Inferior parietal cortex (tissue), 1 donor: ENCODE measurements at regions not wholly inside any gene's neighbourhood (a gene's known extent, or its start where the extent isn't known, plus 50 kb on each side); places are given as distances from the start of the nearest gene placed in this dataset.
A peak's percentile ranks its signal among the peaks of the same experiment; 100 is the strongest.

Experiments
- DNase-seq: peaks from one replicate; pipeline ENCODE4 v3.0.0-alpha.2; 2016; ENCODE audit errors: extremely low spot score

DNA sequence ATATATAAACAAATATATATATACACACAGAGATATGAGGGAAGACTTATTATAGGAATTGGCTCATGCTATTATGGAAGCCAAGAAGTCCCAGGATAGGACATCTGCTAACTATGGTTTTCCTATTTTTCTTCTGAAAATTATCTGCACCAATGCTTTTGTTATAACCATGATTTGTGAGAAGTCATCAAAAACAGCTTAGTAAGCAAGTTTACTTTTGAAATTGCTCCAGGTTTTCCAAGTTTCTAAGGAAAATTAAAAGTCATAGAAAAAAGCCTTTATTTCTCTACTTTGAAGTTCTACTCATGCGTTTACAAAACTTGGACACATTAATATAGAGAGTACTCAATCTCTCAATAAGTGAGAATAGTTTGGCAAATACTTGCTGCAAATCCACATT is 213.1 kb downstream of the TRAM1L1 start:
- DNase-seq, result no peak

DNA sequence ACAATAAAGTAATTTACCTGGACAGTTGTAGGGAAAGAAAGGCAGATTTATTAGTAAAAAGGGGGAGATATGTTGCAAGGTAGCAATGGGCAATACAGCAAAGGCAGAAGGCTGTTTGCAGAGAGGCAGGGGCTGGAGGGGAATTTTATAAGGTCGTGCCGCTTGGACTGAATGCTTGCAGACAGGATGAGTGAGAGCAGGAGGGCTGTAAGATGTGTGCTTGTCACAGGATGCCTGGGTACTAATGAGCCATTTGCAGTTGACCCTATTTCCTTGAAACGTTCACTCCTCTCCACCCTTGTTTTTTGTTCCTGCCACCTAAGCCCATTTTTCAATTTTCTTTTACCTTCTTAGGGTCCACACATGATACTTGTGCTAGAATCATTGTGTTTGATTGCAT is 214.7 kb downstream of the TRAM1L1 start:
- no peak for DNase-seq

DNA sequence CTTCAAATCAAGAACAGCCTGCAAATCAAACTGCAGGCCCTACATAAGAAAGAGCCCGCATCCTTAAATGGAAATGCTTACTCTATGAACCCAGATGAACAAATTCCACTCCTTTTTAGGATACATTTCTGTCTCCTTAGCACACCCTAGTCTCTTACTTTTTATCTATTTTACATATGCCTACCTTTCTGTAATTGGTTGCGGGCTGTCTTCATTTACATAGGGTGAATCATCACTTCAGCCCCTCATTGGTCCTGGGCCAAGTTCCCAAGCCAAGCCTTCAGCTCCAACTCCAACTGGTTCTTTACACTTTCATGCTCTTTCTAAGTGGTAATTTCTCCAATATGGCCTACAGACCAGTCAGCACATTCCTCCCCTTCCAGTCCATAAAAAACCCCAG is 219.3 kb downstream of the TRAM1L1 start:
- no peak for DNase-seq

DNA sequence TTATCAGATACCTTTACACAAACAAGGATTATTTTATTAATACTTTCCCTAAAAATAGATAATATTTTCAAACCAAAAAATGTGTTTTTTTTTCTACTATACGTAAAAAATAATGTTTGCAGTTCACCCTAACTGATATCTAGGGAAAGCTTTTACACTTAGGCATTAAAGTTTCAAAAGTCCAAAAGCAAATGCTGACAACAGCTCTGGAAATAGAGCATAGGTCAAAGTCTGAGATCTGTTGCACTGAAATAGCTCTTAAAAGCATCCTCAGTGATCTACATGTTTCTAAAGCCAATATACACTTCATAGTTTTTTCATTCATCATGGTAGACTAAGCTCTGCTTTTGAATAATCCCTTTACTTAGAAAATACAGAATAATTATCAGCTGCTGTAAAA is 222.8 kb downstream of the TRAM1L1 start:
- DNase-seq, result no peak

DNA sequence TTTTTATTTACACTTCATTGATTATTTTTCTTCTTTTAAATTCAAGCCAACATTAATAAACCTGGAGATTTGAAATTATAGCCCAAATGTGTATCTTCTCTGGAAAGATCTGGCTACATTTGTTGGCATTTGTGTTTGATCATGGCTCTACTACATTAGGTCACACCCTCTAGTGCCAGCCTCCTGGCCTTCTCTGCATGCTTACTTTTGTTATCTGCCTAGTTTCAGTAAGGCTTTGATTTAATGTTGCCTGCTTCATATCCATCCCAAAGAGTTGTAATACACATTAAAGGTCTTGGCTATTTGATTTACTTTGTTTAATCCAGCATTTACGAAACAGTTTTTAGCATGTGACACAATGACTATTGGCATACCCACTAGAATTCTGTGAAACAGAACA is 224.5 kb downstream of the TRAM1L1 start:
- DNase-seq, result no peak

DNA sequence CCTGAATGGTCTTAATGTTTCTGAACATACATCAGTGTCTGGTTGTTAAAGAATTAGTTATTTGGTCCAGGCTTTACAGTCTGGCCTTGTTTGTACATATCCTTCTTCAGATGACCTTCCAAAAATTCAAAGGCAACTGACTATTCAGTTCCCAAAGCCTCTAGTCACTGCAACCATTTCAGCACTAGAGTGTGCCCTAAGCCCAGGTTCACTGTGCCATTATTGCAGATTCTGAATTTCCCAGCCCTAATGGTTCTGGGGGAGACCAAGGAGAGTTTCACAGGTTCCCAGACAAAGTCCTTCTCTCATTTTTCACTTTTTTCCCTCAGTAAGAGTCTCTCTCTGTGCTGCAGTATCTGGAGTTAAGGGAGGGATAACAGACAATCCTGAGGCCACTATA is 235.8 kb downstream of the TRAM1L1 start:
- DNase-seq, result no peak

DNA sequence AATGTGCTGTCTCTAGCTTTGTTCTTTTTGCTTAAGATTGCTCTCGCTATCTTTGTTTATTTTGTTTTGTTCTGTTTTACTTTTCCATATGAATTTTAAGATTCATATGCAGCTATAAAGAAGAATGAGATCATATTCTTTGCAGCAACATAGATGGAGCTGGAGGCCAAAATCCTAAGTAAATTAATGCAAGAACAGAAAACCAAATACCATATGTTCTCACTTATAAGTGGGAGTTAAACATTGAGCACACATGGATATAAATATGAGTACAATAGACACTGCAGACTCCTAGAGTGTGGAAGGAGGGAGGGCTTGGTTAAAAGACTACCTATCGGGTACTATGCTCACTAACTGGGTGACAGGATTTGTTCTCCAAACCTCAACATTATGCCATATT is 237.8 kb downstream of the TRAM1L1 start:
- DNase-seq, result peak; percentile 20

DNA sequence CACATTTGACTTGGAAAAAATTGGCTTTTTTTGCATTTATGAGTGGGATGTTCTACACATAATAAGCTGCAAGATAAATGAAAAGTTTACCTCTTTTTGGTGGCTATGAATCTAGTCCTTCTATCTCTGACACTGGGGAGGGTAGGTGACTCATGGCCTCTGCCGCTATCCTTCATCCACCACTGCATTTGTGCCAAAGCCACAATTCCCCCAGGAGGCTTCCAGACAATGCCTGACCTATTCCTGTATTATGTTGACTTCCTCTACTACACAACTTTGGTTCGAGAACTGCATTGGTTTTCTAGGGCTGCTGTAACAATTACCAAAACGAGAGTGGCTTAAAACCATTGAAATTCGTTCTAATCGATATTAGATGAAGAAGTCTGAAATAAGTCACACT is 245.6 kb downstream of the TRAM1L1 start:
- DNase-seq, result no peak

DNA sequence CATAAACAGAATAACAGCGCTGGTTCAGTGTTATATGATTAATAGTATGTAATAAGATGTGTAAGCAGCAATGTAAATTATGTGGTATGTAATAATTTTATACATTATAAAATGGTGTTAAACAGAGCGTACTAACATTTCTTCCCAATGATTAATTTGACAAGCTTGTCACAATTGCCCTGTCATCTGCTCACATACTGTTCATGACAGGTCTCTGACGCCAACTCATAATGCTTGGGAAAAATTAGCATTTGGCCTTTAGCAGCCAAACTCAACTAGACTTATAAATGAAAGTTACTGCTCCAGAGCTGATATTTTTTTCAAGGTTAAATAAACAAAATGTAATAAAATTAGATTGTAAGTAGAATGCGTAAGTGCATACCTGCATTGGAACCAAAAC is 246.8 kb downstream of the TRAM1L1 start:
- DNase-seq, result no peak

DNA sequence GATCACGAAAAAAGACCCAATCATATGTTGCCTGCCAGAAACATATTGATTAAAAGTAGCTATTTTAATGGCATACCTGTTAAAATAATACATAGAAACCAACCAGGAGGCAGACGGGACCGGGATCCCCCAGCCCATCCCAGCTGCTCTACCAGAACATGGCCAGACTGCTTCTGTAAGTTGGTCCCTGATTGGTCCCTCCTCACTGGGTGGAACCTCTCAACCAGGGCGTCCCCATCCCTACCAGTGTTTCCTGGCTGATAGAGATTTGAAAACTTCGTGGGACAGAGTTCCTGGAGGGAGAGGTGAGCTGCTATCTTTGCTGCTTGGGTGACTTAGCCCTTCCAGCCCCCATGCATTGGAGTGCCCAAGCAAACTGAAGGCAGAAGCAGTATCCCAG is 256.2 kb downstream of the TRAM1L1 start:
- no peak for DNase-seq

DNA sequence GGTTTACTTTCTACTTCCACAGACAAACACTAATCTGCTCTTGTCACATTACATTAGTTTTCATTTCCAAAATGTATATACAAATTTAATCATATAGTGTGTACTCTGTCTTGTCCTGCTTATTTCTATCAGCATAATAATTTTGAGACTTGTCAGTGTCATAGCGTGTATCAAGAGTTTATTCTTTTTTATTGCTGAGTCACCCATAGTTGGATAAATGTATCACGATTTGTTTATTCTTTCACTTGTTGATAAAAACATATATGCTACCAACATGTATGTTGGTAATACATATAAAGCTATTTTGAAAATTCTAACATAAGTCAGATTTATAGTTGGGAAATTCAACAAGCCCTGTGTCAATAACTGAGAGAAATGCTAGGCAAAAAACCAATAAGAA is 261.2 kb downstream of the TRAM1L1 start:
- no peak for DNase-seq

DNA sequence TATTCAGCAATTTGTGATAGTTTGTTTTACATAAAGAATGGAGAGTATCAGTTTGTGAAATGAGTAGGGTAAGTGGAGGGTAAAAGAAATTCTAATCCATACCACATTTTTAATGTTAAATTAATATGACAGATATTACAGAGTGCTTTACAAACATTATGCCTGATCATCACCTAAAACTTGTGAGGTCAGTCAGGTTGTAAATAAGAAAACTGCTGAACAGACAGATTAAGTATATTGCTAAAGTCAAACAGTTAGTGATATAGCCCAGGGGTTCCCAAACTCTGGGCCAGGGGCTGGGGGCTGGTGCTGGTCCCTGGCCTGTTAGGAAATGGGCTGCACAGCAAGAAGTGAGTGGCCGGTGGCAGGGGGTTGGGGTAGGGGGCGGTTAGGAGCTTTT is 273.6 kb downstream of the TRAM1L1 start:
- no peak for DNase-seq

DNA sequence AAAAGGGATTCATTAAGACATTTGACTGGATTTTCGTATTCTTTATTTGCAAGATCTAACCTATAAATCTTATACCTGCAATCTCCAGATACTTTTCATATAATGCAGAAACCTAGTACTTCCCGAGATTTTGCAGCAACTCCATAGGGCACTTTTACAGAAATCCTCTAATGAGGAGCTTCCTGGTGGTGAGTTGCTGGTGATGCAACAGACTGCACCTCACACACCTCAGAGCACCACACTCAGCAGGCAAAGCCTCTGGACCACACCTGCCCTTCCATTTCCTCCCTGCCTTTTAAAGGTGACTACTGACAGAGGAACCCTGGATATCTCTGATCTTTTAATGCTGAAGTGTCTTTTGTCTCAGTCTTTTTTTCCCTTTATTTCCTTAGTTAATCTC is 289.4 kb downstream of the TRAM1L1 start:
- no peak for DNase-seq

DNA sequence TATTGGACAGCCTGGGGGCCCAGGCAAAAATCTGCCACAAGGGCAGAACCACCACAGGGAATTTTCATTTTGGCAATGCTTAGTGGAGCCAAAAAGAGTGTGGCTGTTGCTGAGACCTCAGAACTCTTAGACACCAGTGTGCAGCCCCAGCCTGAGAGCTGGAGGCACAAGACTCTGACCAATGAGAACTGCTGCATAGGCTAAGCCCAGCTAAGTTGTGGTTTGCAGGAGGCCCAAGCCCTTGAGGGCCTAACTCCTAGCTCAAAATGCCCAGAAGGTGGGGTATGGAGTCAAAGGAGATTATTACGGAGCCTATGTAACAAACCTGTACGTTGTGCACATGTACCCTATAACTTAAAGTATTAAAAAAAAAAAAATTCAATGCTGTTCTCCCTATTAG is 296.7 kb downstream of the TRAM1L1 start:
- DNase-seq, result no peak

DNA sequence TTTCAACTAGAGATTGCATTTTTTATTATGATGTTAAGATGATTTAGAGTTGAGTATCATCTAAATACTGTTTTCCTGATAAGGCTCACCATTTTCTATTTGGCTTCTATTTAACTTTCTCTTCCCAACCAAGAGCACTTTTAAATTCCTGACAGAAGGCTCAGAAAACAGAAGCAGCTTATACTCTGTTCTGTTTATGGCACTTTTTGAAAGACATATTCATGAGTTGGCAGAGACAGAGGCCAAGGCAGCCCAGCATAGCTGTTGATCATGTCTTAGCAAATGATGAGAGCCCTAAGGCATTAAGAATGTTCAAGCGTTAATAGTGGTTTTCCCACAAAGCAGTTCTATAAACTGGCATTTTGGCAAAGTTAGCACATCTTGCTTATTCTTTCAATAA is 330.3 kb downstream of the TRAM1L1 start:
- no peak for DNase-seq

DNA sequence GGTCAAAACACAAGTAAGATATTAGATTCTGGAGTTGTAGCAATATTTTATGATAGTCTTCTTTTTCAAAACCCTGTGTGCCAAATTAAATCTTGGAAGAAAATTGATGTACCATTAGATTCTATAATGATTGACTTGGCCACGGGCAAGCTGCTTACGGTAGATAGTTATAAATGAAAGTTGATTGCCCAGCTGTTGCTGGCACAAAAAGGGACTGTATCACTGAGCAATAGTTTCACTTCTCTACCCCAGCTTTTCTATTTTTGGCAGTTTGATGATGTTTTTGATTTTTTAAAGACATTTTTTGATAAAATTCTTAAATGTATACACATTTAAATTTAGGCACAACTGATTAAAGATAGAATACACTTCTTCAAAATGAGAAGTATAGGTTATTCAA is 333.3 kb downstream of the TRAM1L1 start:
- no peak for DNase-seq

DNA sequence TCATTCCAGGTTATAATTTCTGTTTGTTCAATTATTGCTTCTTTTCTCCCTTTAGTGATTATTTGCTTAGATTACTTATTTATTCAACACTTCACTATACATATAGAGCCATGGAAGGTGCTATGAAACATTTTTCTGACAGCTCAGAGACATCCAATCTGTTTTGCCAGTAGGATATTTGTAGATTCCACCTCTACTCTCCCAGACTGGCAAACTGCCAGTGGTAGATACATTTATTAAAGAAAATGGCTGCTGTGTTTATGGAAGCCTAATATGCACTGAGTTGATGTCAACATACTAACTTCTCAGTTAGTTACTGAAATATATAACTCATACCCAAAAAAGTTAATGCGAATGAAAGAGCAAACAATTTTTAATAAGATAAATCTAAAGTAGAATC is 348.6 kb downstream of the TRAM1L1 start:
- no peak for DNase-seq

DNA sequence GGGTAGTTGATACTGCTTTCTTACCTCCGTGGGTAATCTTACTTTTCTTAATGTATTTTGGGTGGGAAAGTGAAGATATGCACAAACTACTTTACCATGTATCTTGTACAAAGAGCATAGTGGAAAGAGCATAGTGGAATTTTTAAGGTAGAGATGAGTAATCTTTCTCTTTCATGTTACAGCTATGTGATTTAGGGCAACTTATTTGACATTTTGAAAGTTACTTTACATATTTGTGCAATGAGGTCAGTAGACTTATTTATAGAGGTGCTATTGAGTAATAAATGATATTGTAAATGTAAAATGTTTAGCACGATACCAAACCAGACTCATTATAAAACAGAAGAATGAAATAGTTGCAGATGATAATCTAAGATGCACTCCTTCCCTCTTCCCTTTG is 351.2 kb downstream of the TRAM1L1 start:
- DNase-seq, result no peak

DNA sequence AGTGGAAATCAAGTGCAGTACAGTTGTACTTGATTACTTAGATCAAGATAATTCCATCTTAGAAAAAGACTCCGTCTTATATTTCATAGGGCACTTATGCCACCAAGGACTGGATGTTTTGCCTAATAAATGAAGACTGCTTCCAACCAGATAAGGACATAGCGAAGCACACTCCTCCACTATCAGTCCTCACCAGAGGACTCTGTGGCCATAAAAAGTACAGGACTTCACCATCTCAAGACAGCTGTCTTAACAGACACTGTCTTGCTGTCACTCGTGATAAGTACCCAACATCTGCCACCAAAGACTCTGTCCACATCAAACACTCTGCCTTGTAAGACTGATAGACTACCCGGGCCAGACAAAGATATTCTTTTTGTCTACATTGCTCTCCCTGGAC is 352.0 kb downstream of the TRAM1L1 start:
- DNase-seq, result no peak

DNA sequence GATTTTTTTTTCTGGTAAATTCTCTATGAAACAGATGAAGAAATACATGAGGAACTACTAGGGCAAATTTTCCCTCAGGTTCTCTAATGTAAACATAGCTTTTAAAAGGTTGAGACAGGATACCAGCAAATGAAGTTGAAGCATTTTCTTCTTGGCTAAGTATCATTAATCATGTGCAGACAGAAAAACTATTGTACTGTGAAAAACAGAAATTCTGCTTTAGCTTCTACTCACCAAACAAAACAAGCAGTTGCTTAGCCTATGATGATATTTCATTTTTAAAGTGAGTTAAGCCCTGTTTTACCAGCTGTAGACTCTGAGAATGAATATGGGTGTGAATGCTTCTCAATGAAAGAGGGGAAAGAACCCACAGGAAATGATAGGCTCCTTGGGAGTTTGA is 358.9 kb downstream of the TRAM1L1 start:
- DNase-seq, result no peak

DNA sequence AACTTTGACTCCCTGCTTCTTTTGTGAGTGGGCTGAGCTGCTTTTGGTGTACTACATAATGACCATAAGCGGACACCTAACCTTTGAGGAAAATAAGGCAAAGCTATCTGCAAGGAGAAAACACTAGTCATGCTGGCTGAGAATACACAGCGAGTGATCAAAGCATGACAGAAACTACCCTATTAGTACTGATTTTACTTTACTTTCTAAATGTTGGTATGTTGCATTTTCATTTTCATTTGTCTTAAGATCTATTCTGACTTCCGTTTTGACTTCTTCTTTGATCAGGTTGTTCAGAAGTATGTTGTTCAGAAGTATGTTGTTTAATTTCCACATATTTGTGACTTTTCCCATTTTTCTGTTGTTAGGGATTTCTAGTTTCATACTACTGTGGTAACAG is 361.1 kb downstream of the TRAM1L1 start:
- no peak for DNase-seq

DNA sequence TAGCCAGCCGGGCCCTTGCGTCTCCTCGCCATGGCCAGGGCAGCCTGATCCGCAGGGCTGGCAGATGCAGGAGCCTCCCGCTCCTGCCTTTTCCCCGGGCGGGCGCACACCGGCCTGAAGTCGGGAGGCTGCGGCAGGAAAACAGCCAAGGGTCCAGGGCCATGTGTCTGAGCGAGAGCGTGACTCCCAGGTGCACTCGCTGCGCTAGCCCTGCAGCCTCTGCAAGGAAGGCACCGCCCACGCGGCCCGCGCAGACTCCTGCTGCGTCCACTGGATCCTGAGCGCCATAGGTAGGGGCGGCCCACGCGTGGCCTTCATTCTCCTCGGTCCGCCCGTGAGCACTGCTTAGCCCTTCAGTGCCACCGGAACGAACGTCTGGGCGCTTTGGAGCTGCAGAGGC is 379.9 kb downstream of the TRAM1L1 start:
- DNase-seq, result no peak

DNA sequence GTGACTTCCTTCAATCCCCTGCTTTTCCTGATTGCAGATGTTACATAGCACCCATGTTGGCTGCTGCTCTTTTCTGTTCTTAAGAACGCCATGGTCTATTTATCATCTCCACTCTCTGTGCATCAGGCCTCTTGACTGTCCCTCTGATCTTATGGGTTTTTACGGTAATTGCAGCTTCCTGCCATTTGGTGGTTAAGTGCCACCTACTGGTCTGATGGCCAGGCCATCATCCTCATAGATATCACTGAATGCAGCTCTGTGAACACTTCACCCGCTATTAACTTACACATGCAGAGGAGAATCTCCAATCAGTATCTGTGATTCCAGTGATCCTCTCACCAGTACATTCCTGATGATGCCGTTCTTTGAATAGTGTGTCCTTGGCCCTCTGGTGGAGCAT is 382.4 kb downstream of the TRAM1L1 start:
- DNase-seq, result no peak

DNA sequence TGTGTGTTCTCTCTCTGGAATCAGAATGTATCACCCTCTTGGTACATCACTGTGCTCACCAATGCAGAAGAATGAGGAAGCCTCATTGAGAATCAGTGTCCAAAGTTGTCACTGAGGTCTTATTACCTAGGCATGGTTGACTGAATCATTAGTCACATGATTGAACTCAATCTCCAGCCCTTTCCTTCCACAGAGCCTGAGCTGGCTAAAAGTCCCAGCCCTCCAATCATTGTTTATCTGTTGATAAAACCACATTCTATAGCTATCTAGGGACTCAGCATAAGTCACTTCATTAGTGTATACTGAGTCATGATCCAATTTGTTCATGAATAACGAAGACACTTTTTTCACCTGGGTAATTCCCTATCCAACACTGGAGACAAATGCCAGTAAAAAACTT is 396.8 kb downstream of the TRAM1L1 start:
- no peak for DNase-seq

DNA sequence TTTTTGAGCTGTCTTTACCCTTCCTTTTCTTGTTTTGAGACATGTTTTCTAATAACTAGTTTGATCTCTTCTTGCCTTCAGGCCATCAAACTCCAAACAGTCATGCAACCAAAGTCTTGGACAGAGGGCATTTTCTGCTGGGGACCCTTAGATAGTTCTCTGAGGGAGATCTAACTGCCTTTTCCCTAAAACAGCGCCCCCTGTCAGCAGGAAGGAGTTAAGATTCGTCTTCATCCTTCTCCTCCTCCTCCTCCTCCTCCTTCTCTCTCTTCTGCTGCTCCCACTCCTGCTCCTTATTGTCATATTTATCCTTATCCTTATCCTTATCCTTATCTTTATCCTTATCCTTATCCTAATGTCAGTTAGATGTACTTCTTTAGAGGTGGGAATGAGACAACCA is 417.2 kb downstream of the TRAM1L1 start:
- DNase-seq, result no peak
